A549 (cell line): ENCODE measurements at regions not wholly inside any gene's neighbourhood (a gene's known extent, or its start where the extent isn't known, plus 50 kb on each side); places are given as distances from the start of the nearest gene placed in this dataset.

Experiments
- KDM5A ChIP-seq: fragments of 200-600 bp; sonication (generic); IDR thresholded peaks from 2 replicates; pipeline ENCODE4 v1.6.1; 2016; ENCODE audit warnings: antibody characterized with exemption, mild to moderate bottlenecking
- TF ChIP-seq, protein P1 (sequence below): fragments of 450-650 bp; IDR thresholded peaks from 2 replicates; pipeline ENCODE4 v1.6.1; 2014; ENCODE audit warnings: antibody characterized with exemption

DNA sequence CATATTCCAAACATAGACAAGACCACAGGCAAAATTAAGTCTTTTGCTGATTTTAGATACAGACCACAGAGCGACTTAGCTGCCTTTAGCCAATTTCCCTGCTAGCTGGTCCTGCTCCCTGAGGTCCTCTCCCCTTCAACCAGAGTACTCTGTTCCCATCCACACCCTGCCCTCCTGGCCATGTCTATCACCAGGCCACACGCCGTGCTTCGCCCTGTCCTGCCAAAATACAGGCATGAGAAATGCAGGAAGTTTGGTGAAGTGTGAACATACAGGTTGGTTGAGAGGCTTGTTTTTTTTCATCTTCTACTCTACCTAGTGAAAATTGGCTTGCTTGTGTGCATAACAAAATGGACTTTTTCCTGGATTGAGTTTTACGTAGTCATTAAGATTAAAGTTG lies 226.2 kb upstream of the TENM3 start:
- TF ChIP-seq, protein P1, sequence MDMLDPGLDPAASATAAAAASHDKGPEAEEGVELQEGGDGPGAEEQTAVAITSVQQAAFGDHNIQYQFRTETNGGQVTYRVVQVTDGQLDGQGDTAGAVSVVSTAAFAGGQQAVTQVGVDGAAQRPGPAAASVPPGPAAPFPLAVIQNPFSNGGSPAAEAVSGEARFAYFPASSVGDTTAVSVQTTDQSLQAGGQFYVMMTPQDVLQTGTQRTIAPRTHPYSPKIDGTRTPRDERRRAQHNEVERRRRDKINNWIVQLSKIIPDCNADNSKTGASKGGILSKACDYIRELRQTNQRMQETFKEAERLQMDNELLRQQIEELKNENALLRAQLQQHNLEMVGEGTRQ = no peak
- no peak for TF ChIP-seq KDM5A
